ENCODE measurements at regions not wholly inside any gene's neighbourhood (a gene's known extent, or its start where the extent isn't known, plus 50 kb on each side); places are given as distances from the start of the nearest gene placed in this dataset.

- Histone ChIP-seq H3K4me2 (ENCODE audit: low read length) (no peak overlapping the region), H3K4me1 (ENCODE audit: insufficient read depth, low read length, severe bottlenecking) (no peaks in the 10 kb centered on the region), H3K9ac (ENCODE audit: low read length) (no peak overlapping the region), H4K20me1 (ENCODE audit: insufficient read depth, low read length) (no peaks in the 10 kb centered on the region), H3K9me3 (ENCODE audit: low read length) (no peaks in the 10 kb centered on the region), H3K27ac (ENCODE audit: low read depth, low read length, poor library complexity, severe bottlenecking) (no peak overlapping the region), H3K79me2 (ENCODE audit: insufficient read depth, low read length) (no peaks in the 10 kb centered on the region), H3K4me3 (ENCODE audit: low read depth, low read length, poor library complexity, severe bottlenecking) (no peak overlapping the region), H2AFZ (ENCODE audit: low read length) (no peak overlapping the region), H3K27me3 (ENCODE audit: insufficient read depth, low read length) (no peaks in the 10 kb centered on the region), H3K36me3 (ENCODE audit: insufficient read depth, low read length) (no peaks in the 10 kb centered on the region), H3F3A (ENCODE audit: insufficient read depth, low read length) (no peaks in the 10 kb centered on the region), H3K9me2 (ENCODE audit: low read depth, low read length) (no peaks in the 10 kb centered on the region)
- TF ChIP-seq CTCF (IDR thresholded peaks at IDR 0.05; ENCODE audit: low read length), result no peak
- TF ChIP-seq EZH2 (IDR thresholded peaks at IDR 0.05; ENCODE audit: borderline replicate concordance, low read length), result no peak
Measured at GRCh38 chrX:8288590-8288989, 117.5 kb upstream of the VCX2 start.

- H3K9me3 ChIP-seq (ENCODE audit: low read length), result no peaks in the 10 kb centered on the region
- H3K27me3 ChIP-seq (ENCODE audit: insufficient read depth, low read length), result no peaks in the 10 kb centered on the region
- H3K4me2 ChIP-seq (ENCODE audit: low read length), result no peak overlapping the region
- H3K4me3 ChIP-seq (ENCODE audit: low read depth, low read length, poor library complexity, severe bottlenecking), result no peak overlapping the region
- no peaks in the 10 kb centered on the region for H3F3A ChIP-seq (ENCODE audit: insufficient read depth, low read length)
- no peaks in the 10 kb centered on the region for H3K9me2 ChIP-seq (ENCODE audit: low read depth, low read length)
- no peaks in the 10 kb centered on the region for H3K4me1 ChIP-seq (ENCODE audit: insufficient read depth, low read length, severe bottlenecking)
- no peaks in the 10 kb centered on the region for H3K79me2 ChIP-seq (ENCODE audit: insufficient read depth, low read length)
- no peak overlapping the region for H3K27ac ChIP-seq (ENCODE audit: low read depth, low read length, poor library complexity, severe bottlenecking)
- H3K36me3 ChIP-seq (ENCODE audit: insufficient read depth, low read length), result no peaks in the 10 kb centered on the region
- no peak overlapping the region for H3K9ac ChIP-seq (ENCODE audit: low read length)
- H2AFZ ChIP-seq (ENCODE audit: low read length), result no peak overlapping the region
- H4K20me1 ChIP-seq (ENCODE audit: insufficient read depth, low read length), result no peaks in the 10 kb centered on the region
- TF ChIP-seq EZH2 (IDR thresholded peaks at IDR 0.05; ENCODE audit: borderline replicate concordance, low read length), result no peak
- no peak for TF ChIP-seq CTCF (IDR thresholded peaks at IDR 0.05; ENCODE audit: low read length)
Measured at GRCh38 chrX:8289523-8289922, 118.5 kb upstream of the VCX2 start.

DNA sequence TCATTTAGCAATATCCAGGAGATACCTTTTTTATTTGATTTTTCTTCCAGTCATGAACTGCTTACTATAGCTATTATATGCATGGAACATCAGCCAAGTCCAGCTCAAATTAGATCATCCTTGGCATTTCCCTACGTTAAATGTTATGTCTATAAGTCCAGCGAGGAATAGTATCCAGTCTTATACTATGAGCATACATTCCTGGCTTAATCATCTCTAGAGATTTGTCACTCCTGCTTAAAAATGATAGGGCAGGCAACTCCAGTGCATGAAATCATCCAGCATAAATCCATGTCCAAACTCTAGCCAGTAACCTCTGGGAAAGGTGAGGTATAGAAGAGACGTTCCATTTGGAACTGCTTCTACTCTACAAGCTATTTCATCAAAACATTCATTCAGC, 126.7 kb upstream of the VCX2 start:
- TF ChIP-seq EZH2 (IDR thresholded peaks at IDR 0.05; ENCODE audit: borderline replicate concordance, low read length), result no peak
- no peak for TF ChIP-seq CTCF (IDR thresholded peaks at IDR 0.05; ENCODE audit: low read length)
- Histone ChIP-seq H3K4me3 (ENCODE audit: low read depth, low read length, poor library complexity, severe bottlenecking) (no peak overlapping the region), H3K9me3 (ENCODE audit: low read length) (no peaks in the 10 kb centered on the region), H3K9ac (ENCODE audit: low read length) (no peak overlapping the region), H4K20me1 (ENCODE audit: insufficient read depth, low read length) (no peaks in the 10 kb centered on the region), H2AFZ (ENCODE audit: low read length) (no peak overlapping the region), H3K4me2 (ENCODE audit: low read length) (no peak overlapping the region), H3K79me2 (ENCODE audit: insufficient read depth, low read length) (no peaks in the 10 kb centered on the region), H3K9me2 (ENCODE audit: low read depth, low read length) (no peaks in the 10 kb centered on the region), H3F3A (ENCODE audit: insufficient read depth, low read length) (no peaks in the 10 kb centered on the region), H3K27ac (ENCODE audit: low read depth, low read length, poor library complexity, severe bottlenecking) (no peak overlapping the region), H3K27me3 (ENCODE audit: insufficient read depth, low read length) (no peaks in the 10 kb centered on the region), H3K4me1 (ENCODE audit: insufficient read depth, low read length, severe bottlenecking) (no peaks in the 10 kb centered on the region), H3K36me3 (ENCODE audit: insufficient read depth, low read length) (no peaks in the 10 kb centered on the region)
